ENCODE measurements at regions not wholly inside any gene's neighbourhood (a gene's known extent, or its start where the extent isn't known, plus 50 kb on each side); places are given as distances from the start of the nearest gene placed in this dataset.

GRCh38 chr16:73185737-73186136 lies 137.8 kb upstream of the ZFHX3 start:
- CTCF ChIA-PET, result no interaction called here
- Mint-ChIP-seq H3K36me3 (ENCODE audit: low read depth) (no peaks in the 10 kb centered on the region), H3K27me3 (no peaks in the 10 kb centered on the region), H3K9me3 (no peaks in the 10 kb centered on the region), H3K4me1 (ENCODE audit: low read depth) (no peaks in the 10 kb centered on the region), H3K27ac (no peak overlapping the region), H3K4me3 (no peak overlapping the region)
- DNase-seq, result no peak
- POLR2A ChIA-PET, result no interaction called here
- intact Hi-C loops (cut with micrococcal nuclease), result no loop called here
- no peak for TF ChIP-seq CTCF (IDR thresholded peaks at IDR 0.05)
- ATAC-seq, result no peak

DNA sequence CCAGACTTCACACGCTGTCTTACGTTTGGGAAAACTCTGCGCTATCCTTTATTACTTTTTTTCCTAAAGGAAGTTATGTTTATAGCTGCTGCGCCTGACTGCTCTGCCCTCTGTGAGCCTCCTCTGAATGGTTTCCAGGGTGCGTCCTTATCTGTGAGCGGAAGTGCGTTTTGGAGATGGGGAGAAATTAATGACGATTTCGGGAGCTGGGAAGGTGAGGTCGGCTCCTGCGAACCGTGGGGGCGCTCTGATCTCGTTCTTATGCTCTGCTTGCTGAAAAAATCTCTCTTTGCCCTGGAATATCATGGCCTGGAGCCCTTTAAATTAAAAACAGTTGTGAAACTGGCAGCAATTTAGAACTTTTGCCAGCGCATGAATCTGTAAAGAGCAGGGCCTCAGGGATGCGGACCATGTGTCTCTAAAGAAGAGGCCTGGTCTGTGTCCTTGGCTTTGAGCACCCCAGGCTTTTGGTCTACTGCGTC lies 135.7 kb upstream of the ZFHX3 start:
- ChIA-PET POLR2A (no interaction called here), CTCF (no interaction called here)
- Mint-ChIP-seq H3K36me3 (ENCODE audit: low read depth) (no peaks in the 10 kb centered on the region), H3K27ac (no peak overlapping the region), H3K27me3 (no peaks in the 10 kb centered on the region), H3K4me1 (ENCODE audit: low read depth) (no peaks in the 10 kb centered on the region), H3K4me3 (no peak overlapping the region), H3K9me3 (no peaks in the 10 kb centered on the region)
- intact Hi-C loops (cut with micrococcal nuclease), result no loop called here
- no peak for TF ChIP-seq CTCF (IDR thresholded peaks at IDR 0.05)
- ATAC-seq, result no peak
- no peak for DNase-seq

DNA sequence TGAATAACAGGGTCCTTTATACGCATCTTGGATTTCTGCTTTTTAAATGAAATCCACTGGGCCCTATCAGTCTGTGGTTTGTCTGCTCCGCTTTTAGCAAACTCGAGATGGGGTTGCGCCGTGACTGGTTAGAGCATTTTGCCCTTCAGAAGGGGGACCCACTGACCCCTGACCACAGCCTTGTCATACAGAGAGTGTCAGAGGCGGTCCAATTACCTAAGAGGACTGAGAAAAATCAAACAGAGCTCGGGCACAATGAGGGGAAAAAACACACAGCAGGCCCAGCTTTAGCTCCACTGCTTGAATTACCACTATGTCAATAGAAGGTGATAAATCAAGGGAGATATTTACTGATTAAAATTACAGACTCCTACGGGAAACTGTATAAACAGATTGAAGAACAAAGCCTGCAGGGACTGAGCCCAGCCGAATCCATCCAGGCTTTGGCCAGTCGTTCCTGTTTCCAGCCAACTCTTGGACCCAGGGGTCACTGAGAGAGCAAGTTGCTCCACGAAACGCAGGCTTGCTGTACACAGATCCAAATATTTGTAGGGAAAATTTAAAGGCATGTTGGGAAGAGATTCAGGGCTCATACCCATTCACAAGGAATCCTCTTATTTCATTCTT lies 131.9 kb upstream of the ZFHX3 start:
- Mint-ChIP-seq H3K4me3 (no peak overlapping the region), H3K36me3 (ENCODE audit: low read depth) (no peaks in the 10 kb centered on the region), H3K9me3 (no peaks in the 10 kb centered on the region), H3K4me1 (ENCODE audit: low read depth) (no peaks in the 10 kb centered on the region), H3K27me3 (no peaks in the 10 kb centered on the region), H3K27ac (no peak overlapping the region)
- POLR2A ChIA-PET, result no interaction called here
- ATAC-seq (no peak), DNase-seq (no peak)
- CTCF ChIA-PET, result no interaction called here
- intact Hi-C loops (cut with micrococcal nuclease), result no loop called here
- no peak for TF ChIP-seq CTCF (IDR thresholded peaks at IDR 0.05)

DNA sequence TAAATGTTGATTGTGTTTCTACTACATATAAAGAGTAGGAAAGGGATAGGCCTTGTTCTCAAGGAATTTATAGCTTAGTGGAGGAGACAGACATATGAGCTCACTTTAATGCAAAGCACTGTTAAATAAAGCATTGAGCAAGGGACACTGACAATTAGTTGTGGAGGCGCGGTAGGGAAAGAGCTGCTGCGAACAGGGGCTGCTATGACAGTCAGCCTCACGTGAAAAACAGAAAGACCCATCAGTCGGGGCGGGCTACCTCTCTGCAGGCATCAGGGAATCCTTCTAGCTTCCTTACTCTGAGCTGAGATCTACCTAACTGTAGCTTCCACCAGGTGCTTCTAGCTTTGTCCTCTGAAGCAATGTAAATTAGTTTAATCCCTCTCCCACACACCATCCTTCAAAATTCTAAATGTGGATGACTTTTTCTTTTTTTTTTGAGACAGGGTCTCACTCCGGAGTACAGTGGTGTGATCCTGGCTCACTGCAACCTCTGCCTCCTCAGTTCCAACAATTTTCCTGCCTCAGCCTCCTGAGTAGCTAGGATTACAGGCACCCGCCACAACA lies 129.9 kb upstream of the ZFHX3 start:
- no peak for DNase-seq
- intact Hi-C loops (cut with micrococcal nuclease), result no loop called here
- Mint-ChIP-seq H3K4me1 (ENCODE audit: low read depth) (no peaks in the 10 kb centered on the region), H3K36me3 (ENCODE audit: low read depth) (no peaks in the 10 kb centered on the region), H3K4me3 (no peak overlapping the region), H3K9me3 (no peaks in the 10 kb centered on the region), H3K27ac (no peak overlapping the region), H3K27me3 (no peaks in the 10 kb centered on the region)
- ATAC-seq, result no peak
- POLR2A ChIA-PET, result interaction anchor here (0.6 to 0.7 kb wide), 2 partner anchors 54 to 971 kb away, joined by 3 read pairs; no protein-coding TSS in a partner anchor
- CTCF ChIA-PET, result no interaction called here
- no peak for TF ChIP-seq CTCF (IDR thresholded peaks at IDR 0.05)

GRCh38 chr16:73176577-73177013 lies 128.7 kb upstream of the ZFHX3 start:
- POLR2A ChIA-PET, result no interaction called here
- ATAC-seq (no peak), DNase-seq (no peak)
- Mint-ChIP-seq H3K4me1 (ENCODE audit: low read depth) (no peaks in the 10 kb centered on the region), H3K4me3 (no peak overlapping the region), H3K27ac (no peak overlapping the region), H3K36me3 (ENCODE audit: low read depth) (no peaks in the 10 kb centered on the region), H3K9me3 (no peaks in the 10 kb centered on the region), H3K27me3 (no peaks in the 10 kb centered on the region)
- intact Hi-C loops (cut with micrococcal nuclease), result no loop called here
- CTCF ChIA-PET, result no interaction called here
- TF ChIP-seq CTCF (IDR thresholded peaks at IDR 0.05), result no peak
